PC-3 (cell line): ENCODE measurements at regions not wholly inside any gene's neighbourhood (a gene's known extent, or its start where the extent isn't known, plus 50 kb on each side); places are given as distances from the start of the nearest gene placed in this dataset.

Source experiments
- CTCF ChIP-seq: fragments of 300-600 bp; sonication (generic); conservative IDR thresholded peaks from 2 replicates; pipeline ENCODE4 v1.5.1; 2017; ENCODE audit warnings: antibody characterized with exemption, low read depth, mild to moderate bottlenecking, low read length
- EZH2 ChIP-seq: fragments of 300-600 bp; sonication (generic); IDR thresholded peaks from one replicate; pipeline ENCODE4 v1.6.1; 2017; ENCODE audit warnings: antibody characterized with exemption, mild to moderate bottlenecking, low read length; ENCODE audit not compliant: unreplicated experiment

GRCh38 chr7:127477295-127478023, 85.0 kb upstream of the ZNF800 start:
- TF ChIP-seq CTCF (no peak), EZH2 (no peak)
